ENCODE measurements at regions not wholly inside any gene's neighbourhood (a gene's known extent, or its start where the extent isn't known, plus 50 kb on each side); places are given as distances from the start of the nearest gene placed in this dataset.
"Not testable (repeated sequence)": the region's sequence is repeated elsewhere in the genome, so short reads cannot be mapped to it uniquely, and the experiment has no call there.

- no peak overlapping the region for H3K27ac Mint-ChIP-seq
- no peaks in the 10 kb centered on the region for H3K36me3 Mint-ChIP-seq
- TF ChIP-seq, protein P1, sequence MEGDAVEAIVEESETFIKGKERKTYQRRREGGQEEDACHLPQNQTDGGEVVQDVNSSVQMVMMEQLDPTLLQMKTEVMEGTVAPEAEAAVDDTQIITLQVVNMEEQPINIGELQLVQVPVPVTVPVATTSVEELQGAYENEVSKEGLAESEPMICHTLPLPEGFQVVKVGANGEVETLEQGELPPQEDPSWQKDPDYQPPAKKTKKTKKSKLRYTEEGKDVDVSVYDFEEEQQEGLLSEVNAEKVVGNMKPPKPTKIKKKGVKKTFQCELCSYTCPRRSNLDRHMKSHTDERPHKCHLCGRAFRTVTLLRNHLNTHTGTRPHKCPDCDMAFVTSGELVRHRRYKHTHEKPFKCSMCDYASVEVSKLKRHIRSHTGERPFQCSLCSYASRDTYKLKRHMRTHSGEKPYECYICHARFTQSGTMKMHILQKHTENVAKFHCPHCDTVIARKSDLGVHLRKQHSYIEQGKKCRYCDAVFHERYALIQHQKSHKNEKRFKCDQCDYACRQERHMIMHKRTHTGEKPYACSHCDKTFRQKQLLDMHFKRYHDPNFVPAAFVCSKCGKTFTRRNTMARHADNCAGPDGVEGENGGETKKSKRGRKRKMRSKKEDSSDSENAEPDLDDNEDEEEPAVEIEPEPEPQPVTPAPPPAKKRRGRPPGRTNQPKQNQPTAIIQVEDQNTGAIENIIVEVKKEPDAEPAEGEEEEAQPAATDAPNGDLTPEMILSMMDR (IDR thresholded peaks at IDR 0.05; ENCODE audit: unreplicated experiment): no peak
- peaks cover 12% of the 10 kb centered on the region for H3K27me3 Mint-ChIP-seq (ENCODE audit: low read depth)
- DNase-seq (ENCODE audit: low spot score in 2 of 2, unreplicated experiment in 2 of 2): no peak
- H3K4me1 Mint-ChIP-seq: peaks cover 3% of the 10 kb centered on the region
- H3K4me3 Mint-ChIP-seq: no peak overlapping the region
- peaks cover 28% of the 10 kb centered on the region for H3K9me3 Mint-ChIP-seq
Measured at GRCh38 chr14:66009089-66009488, 477.1 kb upstream of the CCDC196 start.

GRCh38 chr14:66010695-66011094 is 475.5 kb upstream of the CCDC196 start:
- no peak overlapping the region for H3K27ac Mint-ChIP-seq
- H3K27me3 Mint-ChIP-seq (ENCODE audit: low read depth): peaks cover 12% of the 10 kb centered on the region
- TF ChIP-seq, protein P1 (IDR thresholded peaks at IDR 0.05; ENCODE audit: unreplicated experiment): no peak
- peaks cover 8% of the 10 kb centered on the region for H3K4me1 Mint-ChIP-seq
- DNase-seq (ENCODE audit: low spot score in 2 of 2, unreplicated experiment in 2 of 2): no peak
- H3K4me3 Mint-ChIP-seq: no peak overlapping the region
- peaks cover 16% of the 10 kb centered on the region for H3K9me3 Mint-ChIP-seq
- H3K36me3 Mint-ChIP-seq: no peaks in the 10 kb centered on the region

DNA sequence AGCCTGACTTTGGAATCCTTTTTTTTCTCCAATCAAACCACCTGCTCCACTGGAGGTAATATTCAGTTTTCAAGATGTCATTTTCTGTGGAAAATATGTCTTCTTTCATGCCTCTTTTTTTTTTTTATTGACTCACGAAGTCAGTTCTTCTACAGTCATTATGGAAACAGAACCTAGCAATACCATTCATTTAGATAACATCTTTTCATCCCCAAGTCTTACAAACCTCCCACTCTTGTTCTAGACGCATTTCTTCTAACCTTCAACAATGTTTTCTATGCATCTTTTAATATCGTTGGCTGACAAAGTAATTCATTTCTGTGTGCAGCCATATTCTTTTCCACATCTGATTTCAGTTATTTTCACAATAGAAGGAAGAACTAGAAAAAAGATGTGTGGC is 474.3 kb upstream of the CCDC196 start:
- Mint-ChIP-seq H3K4me1 (peaks cover 8% of the 10 kb centered on the region), H3K27me3 (ENCODE audit: low read depth) (peaks cover 12% of the 10 kb centered on the region), H3K9me3 (peaks cover 9% of the 10 kb centered on the region), H3K4me3 (no peak overlapping the region), H3K36me3 (no peaks in the 10 kb centered on the region), H3K27ac (no peak overlapping the region)
- TF ChIP-seq, protein P1 (IDR thresholded peaks at IDR 0.05; ENCODE audit: unreplicated experiment): no peak
- DNase-seq (ENCODE audit: low spot score in 2 of 2, unreplicated experiment in 2 of 2): no peak

DNA sequence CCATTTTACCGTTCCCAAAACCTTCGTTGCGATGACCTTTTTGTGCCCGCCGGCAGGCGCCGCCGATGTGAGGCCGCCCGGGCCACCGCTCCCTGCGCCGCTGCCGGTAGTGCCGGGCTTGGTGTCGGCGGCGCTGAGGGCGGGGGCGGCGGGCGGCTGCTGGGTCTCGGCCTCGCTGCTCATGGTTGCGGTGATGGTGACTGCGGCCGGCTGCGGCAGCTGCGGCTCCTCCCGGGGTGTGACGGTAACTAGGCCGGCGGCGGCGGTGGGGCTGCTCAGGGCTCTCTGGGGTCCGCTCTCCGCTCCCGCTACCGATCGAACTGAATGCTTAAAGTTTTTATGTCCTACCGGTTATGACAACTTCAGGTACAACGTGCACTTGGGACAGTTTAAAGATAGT is 472.6 kb upstream of the CCDC196 start:
- H3K9me3 Mint-ChIP-seq; H3K36me3 Mint-ChIP-seq; H3K4me1 Mint-ChIP-seq; H3K4me3 Mint-ChIP-seq; H3K27ac Mint-ChIP-seq; DNase-seq (ENCODE audit: low spot score in 2 of 2, unreplicated experiment in 2 of 2): not testable (repeated sequence)
- H3K27me3 Mint-ChIP-seq (ENCODE audit: low read depth): peaks cover 12% of the 10 kb centered on the region

DNA sequence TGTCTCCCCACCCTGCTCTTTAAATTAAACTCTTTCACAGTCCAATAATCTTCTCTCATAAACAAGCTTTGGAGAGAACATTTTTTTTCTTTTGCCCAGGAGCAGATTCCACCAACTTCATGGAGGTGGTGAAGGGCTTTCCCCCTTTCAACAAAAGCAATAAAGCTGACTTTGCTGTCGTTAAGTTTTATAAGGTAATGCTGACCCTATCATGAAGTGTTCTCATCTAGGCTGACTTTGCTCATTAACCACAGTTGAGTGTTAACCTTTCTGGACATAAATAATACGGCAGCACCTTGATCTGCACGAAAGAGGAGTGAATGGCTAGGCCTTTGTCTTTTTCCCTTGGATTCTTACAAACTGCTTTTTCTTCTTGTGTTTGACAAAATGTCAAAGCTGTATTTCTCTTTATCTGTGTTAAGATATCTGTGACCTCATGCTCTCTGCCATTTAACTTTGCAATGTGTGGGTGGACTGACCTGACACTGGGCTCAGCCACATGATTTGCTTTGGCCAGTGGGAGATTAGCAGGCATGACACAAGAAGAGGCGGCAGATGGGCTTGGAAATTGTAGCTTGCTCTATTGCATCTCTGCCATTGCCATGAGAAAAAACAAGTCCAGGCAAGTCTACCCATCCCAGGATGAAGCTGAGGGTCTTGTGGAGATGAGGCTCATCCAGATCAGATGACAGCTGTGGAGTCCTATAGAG is 470.9 kb upstream of the CCDC196 start:
- DNase-seq (ENCODE audit: low spot score in 2 of 2, unreplicated experiment in 2 of 2): no peak
- Mint-ChIP-seq H3K4me3 (no peak overlapping the region), H3K27ac (no peak overlapping the region), H3K4me1 (peaks cover 6% of the 10 kb centered on the region), H3K27me3 (ENCODE audit: low read depth) (peaks cover 16% of the 10 kb centered on the region), H3K9me3 (peaks cover 9% of the 10 kb centered on the region), H3K36me3 (no peaks in the 10 kb centered on the region)
- TF ChIP-seq, protein P1 (IDR thresholded peaks at IDR 0.05; ENCODE audit: unreplicated experiment): no peak

- peaks cover 11% of the 10 kb centered on the region for H3K9me3 Mint-ChIP-seq
- H3K27ac Mint-ChIP-seq: no peak overlapping the region
- no peak overlapping the region for H3K4me3 Mint-ChIP-seq
Measured at GRCh38 chr14:66017927-66018326, 468.2 kb upstream of the CCDC196 start.

More at GRCh38 chr14:66017927-66018326, 468.2 kb upstream of the CCDC196 start:
- peaks cover 8% of the 10 kb centered on the region for H3K27me3 Mint-ChIP-seq (ENCODE audit: low read depth)
- TF ChIP-seq, protein P1 (IDR thresholded peaks at IDR 0.05; ENCODE audit: unreplicated experiment): no peak
- no peaks in the 10 kb centered on the region for H3K36me3 Mint-ChIP-seq
- peaks cover 10% of the 10 kb centered on the region for H3K4me1 Mint-ChIP-seq
- DNase-seq (ENCODE audit: low spot score in 2 of 2, unreplicated experiment in 2 of 2): no peak
